ENCODE measurements at regions not wholly inside any gene's neighbourhood (a gene's known extent, or its start where the extent isn't known, plus 50 kb on each side); places are given as distances from the start of the nearest gene placed in this dataset.

DNA sequence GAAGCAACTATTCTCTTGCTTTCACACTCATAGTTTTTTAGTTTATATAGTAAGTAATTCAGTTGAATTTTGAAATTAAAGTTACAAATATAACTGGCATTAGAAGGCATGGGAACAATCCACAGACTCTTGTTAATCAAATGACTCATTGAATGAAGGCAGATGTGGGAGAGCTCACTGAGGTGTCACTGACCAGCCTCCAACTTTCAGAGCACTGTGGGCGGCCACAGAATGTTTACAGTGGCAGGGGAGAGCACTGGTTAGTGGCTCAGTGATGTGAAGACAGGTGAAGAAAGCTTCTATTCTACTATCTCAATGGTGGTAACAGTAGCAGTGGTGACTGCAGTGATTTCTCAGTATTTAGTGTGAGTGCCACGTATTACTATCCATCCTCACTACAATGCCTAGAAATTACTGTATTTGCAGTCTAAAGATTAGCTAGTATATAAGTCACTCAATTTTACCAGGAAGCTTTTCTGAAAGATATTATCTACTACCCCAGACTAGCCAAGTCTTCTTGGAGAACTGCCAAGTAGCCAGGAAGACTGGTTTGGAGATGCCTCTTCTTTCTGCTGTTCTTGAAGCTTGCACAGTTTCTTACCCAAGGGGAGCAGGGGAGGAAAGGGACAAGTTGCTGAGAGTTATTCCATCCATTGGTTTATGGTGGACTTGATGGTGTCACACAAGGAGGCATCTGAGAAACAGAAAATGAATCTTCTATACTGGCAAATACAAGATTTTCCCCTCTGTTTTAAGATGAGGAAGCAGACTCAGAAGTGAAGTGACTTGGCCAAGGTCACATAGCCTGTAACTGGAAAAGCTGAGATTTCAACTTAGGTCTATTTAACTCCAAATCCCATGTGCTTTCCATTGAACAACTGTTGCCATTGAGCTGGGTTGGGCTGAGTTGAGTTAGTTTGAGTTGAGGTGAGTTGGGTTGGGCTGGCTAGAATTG, 231.2 kb downstream of the ANKRD60 start:
- TF ChIP-seq, protein P1, sequence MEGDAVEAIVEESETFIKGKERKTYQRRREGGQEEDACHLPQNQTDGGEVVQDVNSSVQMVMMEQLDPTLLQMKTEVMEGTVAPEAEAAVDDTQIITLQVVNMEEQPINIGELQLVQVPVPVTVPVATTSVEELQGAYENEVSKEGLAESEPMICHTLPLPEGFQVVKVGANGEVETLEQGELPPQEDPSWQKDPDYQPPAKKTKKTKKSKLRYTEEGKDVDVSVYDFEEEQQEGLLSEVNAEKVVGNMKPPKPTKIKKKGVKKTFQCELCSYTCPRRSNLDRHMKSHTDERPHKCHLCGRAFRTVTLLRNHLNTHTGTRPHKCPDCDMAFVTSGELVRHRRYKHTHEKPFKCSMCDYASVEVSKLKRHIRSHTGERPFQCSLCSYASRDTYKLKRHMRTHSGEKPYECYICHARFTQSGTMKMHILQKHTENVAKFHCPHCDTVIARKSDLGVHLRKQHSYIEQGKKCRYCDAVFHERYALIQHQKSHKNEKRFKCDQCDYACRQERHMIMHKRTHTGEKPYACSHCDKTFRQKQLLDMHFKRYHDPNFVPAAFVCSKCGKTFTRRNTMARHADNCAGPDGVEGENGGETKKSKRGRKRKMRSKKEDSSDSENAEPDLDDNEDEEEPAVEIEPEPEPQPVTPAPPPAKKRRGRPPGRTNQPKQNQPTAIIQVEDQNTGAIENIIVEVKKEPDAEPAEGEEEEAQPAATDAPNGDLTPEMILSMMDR (IDR thresholded peaks at IDR 0.05): no peak
- TF ChIP-seq POLR2A (IDR thresholded peaks at IDR 0.05): no peak
